ENCODE measurements at regions not wholly inside any gene's neighbourhood (a gene's known extent, or its start where the extent isn't known, plus 50 kb on each side); places are given as distances from the start of the nearest gene placed in this dataset.
A peak's percentile ranks its signal among the peaks of the same experiment; 100 is the strongest.
"Not testable (repeated sequence)": the region's sequence is repeated elsewhere in the genome, so short reads cannot be mapped to it uniquely, and the experiment has no call there.

DNA sequence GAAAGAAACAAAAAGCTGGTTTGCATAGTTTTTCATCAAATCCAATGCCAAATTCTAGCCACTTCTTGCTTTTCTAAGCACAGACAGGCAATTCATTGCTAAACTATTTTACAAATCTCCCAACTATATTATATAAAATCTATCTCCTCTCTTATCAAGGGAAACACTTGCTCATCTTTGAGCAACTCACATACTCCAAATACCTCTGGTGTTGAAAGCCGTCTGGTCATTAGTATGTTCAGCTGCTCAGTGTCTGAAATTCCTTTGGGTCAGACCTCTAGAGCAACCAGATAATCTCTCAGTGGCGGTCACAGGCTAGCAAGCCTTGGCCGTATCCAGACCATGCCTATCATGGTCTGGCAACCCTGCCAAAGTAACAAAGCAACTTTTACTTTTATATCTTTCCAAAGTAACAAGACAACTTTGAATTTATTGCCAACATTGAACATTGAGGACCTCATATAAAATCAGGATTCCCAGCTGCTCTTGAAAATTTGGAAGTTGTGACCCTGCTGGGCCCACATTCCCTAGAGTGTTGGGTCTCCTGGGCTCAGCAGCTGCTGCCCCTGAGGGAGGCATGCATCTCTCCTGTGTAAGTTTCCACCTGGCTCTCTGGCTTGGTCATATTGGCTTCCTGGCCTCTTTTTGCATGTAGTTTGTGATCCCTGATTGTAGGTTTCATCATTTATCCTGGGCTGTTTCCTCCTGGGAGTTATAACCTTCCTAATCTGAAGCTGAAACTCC is 56.8 kb upstream of the LANCL2 start:
- H3K27ac Mint-ChIP-seq: peak overlapping the region; percentile 83
- DNase-seq: no peak
- H3K9me3 Mint-ChIP-seq: peaks cover 8% of the 10 kb centered on the region
- peaks cover 4% of the 10 kb centered on the region for H3K36me3 Mint-ChIP-seq (ENCODE audit: low read depth)
- peaks cover 22% of the 10 kb centered on the region for H3K27me3 Mint-ChIP-seq
- H3K4me3 Mint-ChIP-seq: no peak overlapping the region
- ChIA-PET CTCF (interaction anchor here (0.6 to 2.4 kb wide), 9 partner anchors 10 to 293 kb away, joined by 3 to 8 read pairs (median 4); partner anchors contain the start of gene LANCL2), POLR2A (no interaction called here)
- peaks cover 41% of the 10 kb centered on the region for H3K4me1 Mint-ChIP-seq

DNA sequence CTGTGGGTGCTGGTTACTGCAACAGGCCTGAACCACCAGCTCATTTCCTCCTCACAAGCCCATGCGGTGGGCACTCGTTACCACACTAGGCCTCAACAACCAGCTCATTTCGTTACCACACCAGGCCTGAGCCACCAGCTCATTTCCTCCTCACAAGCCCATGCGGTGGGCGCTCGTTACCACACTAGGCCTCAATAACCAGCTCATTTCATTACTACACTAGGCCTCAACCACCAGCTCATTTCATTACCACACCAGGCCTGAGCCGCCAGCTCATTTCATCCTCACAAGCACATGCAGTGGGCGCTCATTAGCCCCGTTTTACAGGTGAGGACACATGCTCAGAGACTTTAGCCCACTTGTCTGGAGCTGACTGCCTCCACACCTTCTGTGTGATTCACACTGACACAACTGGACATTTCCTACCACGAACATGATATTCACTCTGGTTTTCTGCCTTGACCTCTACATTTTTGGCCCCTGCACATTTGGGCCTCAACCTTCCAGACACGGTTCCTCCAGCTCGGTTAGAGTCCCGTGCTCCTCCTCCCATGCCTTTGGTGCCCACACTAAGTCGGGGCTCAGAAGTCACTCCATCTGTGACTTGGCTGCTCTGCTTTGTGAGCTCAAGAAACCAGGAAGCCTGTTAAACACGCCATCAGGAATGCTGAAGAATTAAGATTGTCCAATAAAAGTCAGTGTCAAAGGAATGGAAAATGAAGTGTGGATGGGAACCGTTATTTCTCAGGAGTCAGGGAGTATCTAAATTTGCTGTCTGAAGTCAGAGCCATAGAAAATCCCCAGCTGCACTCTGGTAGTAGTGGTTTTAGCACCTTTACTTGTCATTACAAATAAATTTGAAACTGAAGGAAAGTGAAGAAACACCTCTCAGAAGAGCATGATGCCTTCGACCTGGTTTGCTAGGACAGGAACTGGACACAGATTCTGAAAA is 55.8 kb upstream of the LANCL2 start:
- CTCF ChIA-PET: interaction anchor here (0.6 to 2.4 kb wide), 10 partner anchors 11 to 457 kb away, joined by 3 to 8 read pairs (median 4); partner anchors contain the start of gene LANCL2
- Mint-ChIP-seq H3K27me3 (peaks cover 17% of the 10 kb centered on the region), H3K36me3 (ENCODE audit: low read depth) (peaks cover 4% of the 10 kb centered on the region), H3K9me3 (peaks cover 8% of the 10 kb centered on the region), H3K4me1 (peaks cover 41% of the 10 kb centered on the region), H3K27ac (peak overlapping the region; percentile 83), H3K4me3 (no peak overlapping the region)
- DNase-seq: peak; percentile 72
- POLR2A ChIA-PET: interaction anchor here (0.6 to 1.4 kb wide), 2 partner anchors 11 to 56 kb away, joined by 5 to 8 read pairs; no protein-coding TSS in a partner anchor

GRCh38 chr7:55310287-55311025 is 54.7 kb upstream of the LANCL2 start:
- peaks cover 41% of the 10 kb centered on the region for H3K4me1 Mint-ChIP-seq
- ChIA-PET CTCF (interaction anchor here (0.6 to 2.4 kb wide), 3 partner anchors 12 to 55 kb away, joined by 3 to 7 read pairs (median 5); partner anchors contain the start of gene LANCL2), POLR2A (interaction anchor here (1.4 kb wide), 1 partner anchor 55 kb away, joined by 5 read pairs; no protein-coding TSS in a partner anchor)
- peaks cover 4% of the 10 kb centered on the region for H3K36me3 Mint-ChIP-seq (ENCODE audit: low read depth)
- peaks cover 8% of the 10 kb centered on the region for H3K9me3 Mint-ChIP-seq
- DNase-seq: no peak
- H3K27me3 Mint-ChIP-seq: peaks cover 15% of the 10 kb centered on the region
- H3K4me3 Mint-ChIP-seq: no peak overlapping the region
- H3K27ac Mint-ChIP-seq: no peak overlapping the region

GRCh38 chr7:55311892-55312291 is 53.2 kb upstream of the LANCL2 start:
- H3K27ac Mint-ChIP-seq; POLR2A ChIA-PET; DNase-seq; H3K4me3 Mint-ChIP-seq; CTCF ChIA-PET; H3K36me3 Mint-ChIP-seq (ENCODE audit: low read depth); H3K9me3 Mint-ChIP-seq: not testable (repeated sequence)
- Mint-ChIP-seq H3K27me3 (peaks cover 14% of the 10 kb centered on the region), H3K4me1 (peaks cover 41% of the 10 kb centered on the region)

DNA sequence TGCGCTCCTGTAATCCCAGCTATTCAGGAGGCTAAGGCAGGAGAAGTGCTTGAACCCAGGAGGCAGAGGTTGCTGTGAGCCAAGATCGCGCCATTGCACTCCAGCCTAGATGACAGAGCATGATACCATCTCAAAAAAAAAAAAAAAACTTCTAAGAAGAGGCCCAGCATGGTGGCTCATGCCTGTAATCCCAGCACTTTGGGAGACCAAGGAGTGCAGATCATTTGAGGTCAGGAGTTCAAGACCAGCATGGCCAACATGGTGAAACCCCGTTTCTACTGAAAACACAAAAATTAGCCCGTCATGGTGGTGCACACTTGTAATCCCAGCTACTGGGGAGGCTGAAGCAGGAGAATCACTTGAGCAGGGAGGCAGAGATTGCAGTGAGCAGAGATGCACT is 51.5 kb upstream of the LANCL2 start:
- H3K27ac Mint-ChIP-seq; H3K36me3 Mint-ChIP-seq (ENCODE audit: low read depth); CTCF ChIA-PET; H3K9me3 Mint-ChIP-seq; H3K4me3 Mint-ChIP-seq; DNase-seq; POLR2A ChIA-PET: not testable (repeated sequence)
- Mint-ChIP-seq H3K4me1 (peaks cover 32% of the 10 kb centered on the region), H3K27me3 (peaks cover 25% of the 10 kb centered on the region)

DNA sequence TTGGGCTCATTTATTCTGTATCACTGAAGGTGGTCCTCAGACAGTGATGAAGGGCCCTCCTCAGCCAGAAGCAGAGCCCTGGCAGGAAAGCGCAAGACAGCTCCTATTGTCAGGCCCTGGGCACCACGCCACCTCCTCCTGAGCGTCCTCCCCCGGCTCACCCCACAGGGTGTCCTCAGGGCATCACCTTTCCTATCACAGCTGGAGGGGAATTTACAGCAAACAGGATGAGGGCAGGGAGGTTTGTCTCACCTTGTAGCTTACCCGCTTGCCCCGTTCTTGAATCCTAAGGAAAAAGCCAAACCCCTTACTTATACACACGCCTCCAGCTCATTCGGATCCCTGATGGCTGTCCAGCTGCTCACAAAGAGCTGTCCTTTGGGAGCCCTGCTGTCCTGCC is 50.2 kb upstream of the LANCL2 start:
- Mint-ChIP-seq H3K36me3 (ENCODE audit: low read depth) (peaks cover 4% of the 10 kb centered on the region), H3K27ac (no peak overlapping the region), H3K9me3 (peaks cover 6% of the 10 kb centered on the region), H3K4me1 (peaks cover 19% of the 10 kb centered on the region), H3K27me3 (peaks cover 27% of the 10 kb centered on the region), H3K4me3 (no peak overlapping the region)
- CTCF ChIA-PET: interaction anchor here (0.6 to 1.7 kb wide), 2 partner anchors 12 to 312 kb away, joined by 3 read pairs; no protein-coding TSS in a partner anchor
- POLR2A ChIA-PET: no interaction called here
- DNase-seq: no peak

All from activated CD4-positive, alpha-beta T cell treated with anti-CD3 and anti-CD28 coated beads, Interleukin-2, amount 10 ng/mL, durations not matched to agents 7 days and 5 days (primary cell).